HG03060 (cell line): ENCODE measurements at regions not wholly inside any gene's neighbourhood (a gene's known extent, or its start where the extent isn't known, plus 50 kb on each side); places are given as distances from the start of the nearest gene placed in this dataset.

ENCODE experiments used
- ATAC-seq: cut with Tn5 transposase; IDR thresholded peaks from one replicate; pipeline ENCODE4 v1.9.1; 2021; ENCODE audit warnings: low read depth, moderate number of reproducible peaks; ENCODE audit not compliant: unreplicated experiment

GRCh38 chr12:91870872-91871707, 274.6 kb downstream of the BTG1 start:
- no peak for ATAC-seq

DNA sequence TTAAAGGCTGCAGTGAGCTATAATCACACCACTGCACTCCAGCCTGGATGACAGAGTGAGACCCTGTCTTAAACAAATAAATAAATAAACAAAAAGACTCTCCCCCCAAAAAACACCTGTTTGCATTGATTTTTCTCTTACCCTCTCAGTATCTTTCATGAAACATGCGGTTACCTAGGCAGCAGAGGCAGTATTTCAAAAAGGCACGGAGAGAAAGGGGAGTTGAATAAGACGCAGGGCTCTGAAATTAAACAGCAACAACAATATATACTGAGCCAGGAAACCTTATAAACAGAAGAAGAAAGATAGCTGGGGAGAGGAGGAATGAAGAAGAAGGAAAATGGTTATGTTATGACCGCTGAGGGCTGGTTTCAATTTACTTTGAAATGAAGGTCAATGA, 277.6 kb downstream of the BTG1 start:
- no peak for ATAC-seq

- ATAC-seq: no peak
Measured at GRCh38 chr12:91866566-91866965, 279.1 kb downstream of the BTG1 start.

DNA sequence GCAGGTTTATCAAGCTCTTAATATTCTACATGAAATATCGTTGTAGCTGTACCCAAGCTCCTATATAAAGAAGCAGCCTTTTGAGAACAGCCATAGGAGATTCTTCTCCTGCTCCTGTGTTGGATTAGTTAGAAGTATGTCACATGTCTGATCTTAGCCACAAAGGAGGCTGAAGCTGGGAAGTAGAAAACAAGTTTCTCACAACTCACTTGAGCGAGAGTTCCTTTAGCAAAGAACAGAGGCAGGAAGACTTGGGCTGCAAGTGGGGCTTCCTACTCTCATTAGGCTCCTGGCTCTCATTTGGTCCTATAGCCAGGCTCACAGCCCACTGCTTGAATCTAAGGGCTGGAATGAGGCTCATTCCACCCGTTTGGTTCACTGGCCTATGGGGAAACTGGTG, 281.9 kb downstream of the BTG1 start:
- no peak for ATAC-seq

- ATAC-seq: no peak
Measured at GRCh38 chr12:91861554-91861953, 284.1 kb downstream of the BTG1 start.

- ATAC-seq: no peak
Measured at GRCh38 chr12:91859347-91859746, 286.3 kb downstream of the BTG1 start.

- no peak for ATAC-seq
Measured at GRCh38 chr12:91857813-91858542, 287.7 kb downstream of the BTG1 start.

GRCh38 chr12:91854725-91855124, 290.9 kb downstream of the BTG1 start:
- ATAC-seq: no peak

DNA sequence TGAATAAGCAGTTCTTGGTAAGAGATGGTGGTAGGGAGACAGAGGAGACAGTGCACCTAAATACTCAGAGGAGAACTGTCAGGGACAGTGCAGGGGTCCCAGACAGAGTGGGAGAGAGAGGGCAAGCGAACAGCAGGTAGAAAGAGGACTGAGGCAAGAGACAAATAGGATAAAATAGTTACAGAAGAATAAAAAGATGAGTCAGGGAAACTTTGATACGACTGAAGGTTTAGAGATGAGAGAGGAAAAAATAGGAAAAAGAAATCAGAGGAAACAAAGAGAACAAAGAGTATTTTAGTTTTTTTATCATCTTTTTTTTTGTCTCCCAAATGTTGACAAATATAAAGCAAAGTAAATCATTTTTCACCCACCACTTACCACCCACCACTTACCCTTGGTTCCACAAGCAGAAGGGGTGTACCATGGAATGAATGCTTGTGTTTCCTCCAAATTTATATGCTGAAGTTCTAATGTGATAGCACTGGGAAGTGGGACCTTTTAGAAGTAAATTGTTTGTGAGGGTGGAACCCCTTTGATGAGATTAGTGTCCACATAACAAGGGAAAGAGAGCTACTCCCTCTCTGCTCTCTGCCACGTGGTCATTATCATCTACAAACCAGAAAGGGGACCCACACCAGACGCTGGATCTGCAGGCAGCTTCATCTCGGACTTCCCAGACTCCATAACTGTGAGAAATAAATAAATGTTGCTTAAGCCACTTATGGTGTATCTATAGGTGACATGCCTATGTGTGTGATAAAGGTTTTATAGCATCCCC, 292.1 kb downstream of the BTG1 start:
- no peak for ATAC-seq

DNA sequence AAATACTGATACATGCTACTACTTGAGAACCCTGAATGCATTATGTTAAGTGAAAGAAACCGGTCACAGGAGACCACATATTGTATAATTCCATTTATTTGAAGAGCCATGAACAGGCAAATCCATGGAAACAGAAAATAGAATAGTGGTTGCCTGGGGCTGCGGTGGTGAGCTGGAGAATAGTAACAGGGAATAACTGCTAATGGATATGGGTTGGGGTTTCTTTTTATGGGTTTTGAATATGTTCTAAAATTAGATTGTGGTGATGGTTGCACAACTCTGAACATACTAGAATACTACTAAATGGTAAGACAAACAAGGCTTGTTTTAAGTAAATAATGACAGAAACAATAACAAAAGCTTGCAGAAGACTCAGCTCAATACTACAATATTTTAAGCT, 293.0 kb downstream of the BTG1 start:
- ATAC-seq: no peak

DNA sequence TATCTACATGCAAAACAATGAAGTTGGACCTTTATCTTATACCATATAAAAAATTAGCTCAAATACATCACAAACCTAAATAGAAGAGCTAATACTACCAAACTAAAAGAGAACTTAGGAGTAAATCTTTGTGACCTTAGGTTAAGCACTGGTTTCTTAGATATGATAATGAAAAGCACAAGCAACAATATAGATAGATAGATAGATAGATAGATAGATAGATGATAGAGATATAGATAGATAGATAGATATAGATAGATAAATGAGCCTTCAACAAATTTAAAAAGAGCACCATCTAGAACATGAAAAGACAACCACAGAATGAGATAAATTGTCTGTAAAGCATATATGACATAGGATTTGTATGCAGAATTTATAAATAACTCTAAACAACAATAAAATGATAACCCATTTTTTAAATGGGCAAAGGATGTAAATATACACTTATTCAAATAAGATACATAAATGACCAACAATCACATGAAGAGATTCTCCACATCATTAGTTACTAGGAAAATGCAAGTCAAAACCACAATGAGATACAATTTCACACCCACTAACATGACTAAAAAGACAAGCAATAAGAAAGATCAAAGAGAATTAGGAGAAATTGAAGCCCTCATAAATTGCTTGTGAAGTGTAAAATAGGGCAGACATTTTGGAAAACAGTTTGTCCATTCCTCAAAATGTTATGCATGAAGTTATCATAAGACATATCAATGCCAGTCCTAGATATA, 293.7 kb downstream of the BTG1 start:
- no peak for ATAC-seq

DNA sequence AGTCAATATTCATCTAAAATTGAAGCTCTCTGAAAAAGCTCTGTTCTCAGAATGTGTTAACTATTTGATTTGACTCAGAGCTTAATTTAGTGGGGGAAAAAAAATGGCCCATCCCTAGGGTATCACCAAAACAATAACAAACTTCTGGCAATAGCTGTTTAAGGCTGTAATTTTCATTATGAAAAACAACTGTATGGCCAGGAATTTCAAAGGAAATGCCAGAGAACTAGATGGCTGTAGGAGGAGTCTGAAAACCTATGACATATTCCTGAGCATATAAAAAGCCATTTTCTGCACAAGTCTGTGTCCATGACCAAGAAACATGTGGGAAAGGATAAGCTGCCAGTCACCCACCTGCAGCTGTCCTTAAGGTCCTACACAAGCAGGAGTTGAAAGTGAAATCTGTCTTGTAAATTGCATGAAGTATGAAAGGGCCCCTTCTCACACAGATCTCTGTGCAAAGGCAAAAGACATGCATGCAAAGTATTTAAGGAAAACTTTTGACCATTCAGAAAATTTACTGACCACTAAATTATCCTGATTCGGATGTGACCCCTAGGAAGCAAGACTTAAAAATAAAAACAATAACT, 299.1 kb downstream of the BTG1 start:
- no peak for ATAC-seq

DNA sequence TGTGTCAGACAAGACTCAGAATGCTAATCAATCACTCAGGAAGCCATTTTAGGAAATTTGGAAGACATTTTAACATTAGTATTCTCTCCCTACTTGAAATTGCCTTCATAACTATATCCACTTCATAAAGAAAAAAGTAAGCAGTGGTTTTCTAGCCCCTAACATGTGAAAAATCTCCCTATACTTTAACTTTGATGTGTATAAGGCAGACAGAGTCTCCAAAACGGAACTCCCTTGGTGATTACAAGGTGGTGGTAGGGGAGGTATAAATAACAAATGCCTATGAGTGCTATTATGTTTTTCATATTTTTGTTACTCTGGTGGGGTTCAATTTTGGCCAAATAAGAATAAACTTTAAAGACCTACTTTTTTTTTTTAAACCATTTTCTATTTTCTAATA, 300.3 kb downstream of the BTG1 start:
- no peak for ATAC-seq

DNA sequence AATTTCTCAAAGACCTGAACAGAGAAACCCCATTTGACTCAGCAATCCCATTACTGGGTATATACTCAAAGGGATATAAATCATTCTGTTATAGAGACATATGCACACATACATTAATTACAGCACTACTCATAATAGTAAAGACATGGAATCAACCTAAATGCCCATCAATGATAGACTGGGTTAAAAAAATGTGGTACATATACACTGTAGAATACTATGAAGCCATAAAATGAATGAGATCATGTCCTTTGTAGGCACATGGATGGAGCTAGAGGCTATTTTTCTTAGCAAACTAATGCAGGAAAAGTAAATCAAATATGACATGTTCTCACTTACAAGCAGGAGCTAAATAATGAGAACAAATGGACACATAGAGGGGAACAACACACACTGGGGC, 303.8 kb downstream of the BTG1 start:
- no peak for ATAC-seq

DNA sequence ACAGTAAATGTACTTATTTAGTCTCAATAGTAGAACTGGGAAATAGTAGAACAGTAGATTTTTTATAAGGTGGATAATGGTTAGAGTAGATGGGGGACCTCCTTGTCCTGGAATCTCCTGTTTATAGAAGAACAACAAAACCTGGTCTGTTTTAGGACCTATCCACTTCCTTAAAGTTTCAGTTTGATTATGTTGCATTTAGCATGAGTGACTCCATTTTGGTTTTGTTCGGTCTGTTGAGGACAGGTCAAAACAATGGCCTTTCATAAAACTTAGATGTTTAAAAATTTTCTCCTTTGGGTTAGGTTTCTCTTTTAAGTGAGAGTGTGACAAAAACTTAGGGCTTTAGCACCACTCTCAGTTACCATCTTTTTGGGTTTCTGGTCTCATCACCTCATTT, 308.9 kb downstream of the BTG1 start:
- ATAC-seq: no peak

GRCh38 chr12:91836264-91836663, 309.4 kb downstream of the BTG1 start:
- ATAC-seq: no peak

- no peak for ATAC-seq
Measured at GRCh38 chr12:91835693-91836092, 310.0 kb downstream of the BTG1 start.

DNA sequence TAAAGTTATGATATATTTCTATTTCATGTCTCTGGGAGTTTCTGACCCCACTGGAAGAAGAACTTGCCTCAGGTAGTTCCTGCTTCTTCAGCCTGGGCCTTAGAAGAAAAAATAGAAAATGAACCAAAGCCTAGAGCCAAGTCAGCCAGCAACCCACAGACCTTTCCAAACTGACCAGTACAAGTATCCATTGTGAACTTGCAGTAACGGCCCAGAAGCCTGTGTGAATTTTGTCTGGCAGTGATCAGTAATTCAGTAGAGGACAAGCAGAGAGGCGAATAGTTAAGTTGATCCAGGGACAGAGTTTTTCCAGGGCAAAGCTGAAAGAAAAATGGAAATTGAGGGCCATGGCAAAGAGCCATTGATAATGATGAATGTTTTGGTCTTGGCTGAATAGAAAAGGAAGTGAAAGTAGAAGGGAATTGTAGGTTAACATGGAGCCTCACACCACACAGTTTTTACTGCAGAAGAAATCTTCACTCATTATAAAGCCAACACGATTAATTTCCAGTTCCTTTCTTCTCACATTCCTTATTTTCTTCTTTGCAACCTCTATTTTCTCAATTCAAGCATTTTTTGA, 311.8 kb downstream of the BTG1 start:
- no peak for ATAC-seq

GRCh38 chr12:91825999-91826398, 319.6 kb downstream of the BTG1 start:
- ATAC-seq: no peak

- ATAC-seq: no peak
Measured at GRCh38 chr12:91824991-91825390, 320.7 kb downstream of the BTG1 start.
